ENCODE measurements at regions not wholly inside any gene's neighbourhood (a gene's known extent, or its start where the extent isn't known, plus 50 kb on each side); places are given as distances from the start of the nearest gene placed in this dataset.
"Not testable (repeated sequence)": the region's sequence is repeated elsewhere in the genome, so short reads cannot be mapped to it uniquely, and the experiment has no call there.

DNA sequence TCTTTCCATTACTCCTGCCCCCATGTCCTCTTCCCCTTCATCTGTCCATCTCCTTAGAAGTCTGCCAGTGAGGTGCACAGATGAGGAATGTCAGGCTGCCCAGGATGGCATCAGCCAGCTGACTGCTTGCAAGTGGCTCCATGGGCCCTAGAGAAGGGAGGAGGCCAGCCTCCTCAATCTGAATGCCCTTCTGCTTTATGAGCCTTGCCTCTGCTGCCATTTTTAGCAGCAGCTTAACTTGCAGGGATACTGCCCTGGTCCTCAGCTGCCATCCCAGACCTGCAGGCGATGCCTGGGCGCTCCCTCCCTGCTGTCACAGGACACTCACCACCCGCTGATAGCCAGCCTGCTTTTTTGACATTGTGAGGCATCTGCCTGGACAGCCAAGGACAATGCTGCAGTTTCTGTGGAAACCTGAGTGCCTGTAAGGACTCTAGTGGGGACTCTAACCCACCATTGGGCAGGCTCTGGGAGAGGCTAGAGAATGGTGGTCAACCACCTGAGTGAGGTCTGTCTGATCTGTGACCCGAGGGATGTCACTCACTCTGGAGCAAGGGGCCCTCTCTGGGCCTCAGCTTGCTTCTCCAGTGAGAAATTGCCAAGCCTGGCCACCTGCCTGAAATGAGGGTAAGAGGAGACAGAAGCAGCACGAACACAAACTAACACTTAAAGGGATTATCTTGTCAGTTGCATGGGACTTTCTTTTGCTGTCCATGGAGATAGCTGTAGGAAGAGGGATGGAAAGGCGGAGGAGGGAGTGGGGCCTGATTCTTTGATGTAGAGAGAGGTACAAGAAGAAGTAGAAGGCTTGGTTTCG is 185.0 kb downstream of the MIS18A start:
- no peak for DNase-seq (ENCODE audit: low read depth, low spot score)

DNA sequence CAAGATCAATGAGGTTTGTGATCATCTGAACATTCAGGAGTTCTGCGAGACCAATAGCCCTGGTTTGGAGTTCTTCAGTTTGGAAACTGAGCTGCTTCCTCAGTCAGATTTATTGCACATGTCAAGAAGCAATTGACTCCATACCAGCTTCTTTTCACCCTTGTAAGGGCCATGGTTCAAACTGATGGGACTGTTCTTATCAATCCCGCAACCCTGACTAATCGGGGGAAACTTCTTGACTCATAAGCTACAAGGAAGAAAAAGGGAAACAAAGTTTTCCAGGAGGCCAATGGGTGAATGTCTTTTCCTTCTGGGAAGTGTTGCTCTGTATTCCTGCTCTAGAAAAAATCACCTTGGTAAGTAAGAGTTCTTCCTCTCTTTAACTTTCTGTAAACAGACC is 187.9 kb downstream of the MIS18A start:
- DNase-seq (ENCODE audit: low read depth, low spot score) = no peak

GRCh38 chr21:32089766-32090165 is 189.1 kb downstream of the MIS18A start:
- no peak for DNase-seq (ENCODE audit: low read depth, low spot score)

- DNase-seq (ENCODE audit: low read depth, low spot score) = no peak
Observed at GRCh38 chr21:32088471-32088870, 190.4 kb downstream of the MIS18A start.

DNA sequence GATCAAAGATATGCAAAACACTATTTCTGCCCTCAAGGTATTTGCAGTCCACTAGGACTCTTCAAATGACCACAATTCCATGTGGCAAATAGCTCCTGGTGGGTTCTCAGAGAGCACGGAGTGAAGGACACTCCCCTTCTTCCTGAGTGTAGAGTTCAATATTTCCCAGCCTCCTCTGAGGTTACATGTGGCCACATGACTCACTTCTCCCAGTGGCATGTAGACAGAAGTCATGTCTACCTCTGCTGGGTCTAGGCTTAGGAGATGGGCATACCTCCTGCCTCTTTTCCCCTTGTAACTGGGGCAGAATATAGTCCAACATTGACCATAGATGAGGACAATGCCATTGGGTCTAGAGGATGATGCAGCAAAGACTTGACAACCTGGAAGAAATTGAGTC is 191.4 kb downstream of the MIS18A start:
- DNase-seq (ENCODE audit: low read depth, low spot score) = no peak

GRCh38 chr21:32083197-32083596 is 195.7 kb downstream of the MIS18A start:
- no peak for DNase-seq (ENCODE audit: low read depth, low spot score)

GRCh38 chr21:32082466-32082865 is 196.4 kb downstream of the MIS18A start:
- no peak for DNase-seq (ENCODE audit: low read depth, low spot score)

DNA sequence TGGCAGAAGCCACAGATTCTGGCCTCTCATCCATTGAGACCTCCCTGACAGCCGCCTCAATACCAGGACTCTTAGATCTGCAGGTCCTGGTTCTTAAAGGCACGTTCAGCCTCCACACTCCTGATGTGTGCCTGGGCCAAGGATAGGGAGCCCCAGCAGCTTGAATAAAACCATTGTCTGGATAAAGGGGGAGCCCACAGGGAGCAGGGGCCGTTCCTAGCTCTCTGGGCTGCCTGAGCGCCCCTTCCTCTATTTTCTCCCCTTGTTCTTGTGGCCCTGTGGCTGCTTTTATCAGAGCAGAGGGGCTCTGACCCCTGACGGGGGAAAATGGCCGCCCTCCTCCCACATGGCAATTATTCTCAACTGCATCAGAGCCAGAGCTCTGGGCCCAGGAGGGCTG is 200.8 kb downstream of the HUNK start:
- no peak for DNase-seq (ENCODE audit: low read depth, low spot score)

DNA sequence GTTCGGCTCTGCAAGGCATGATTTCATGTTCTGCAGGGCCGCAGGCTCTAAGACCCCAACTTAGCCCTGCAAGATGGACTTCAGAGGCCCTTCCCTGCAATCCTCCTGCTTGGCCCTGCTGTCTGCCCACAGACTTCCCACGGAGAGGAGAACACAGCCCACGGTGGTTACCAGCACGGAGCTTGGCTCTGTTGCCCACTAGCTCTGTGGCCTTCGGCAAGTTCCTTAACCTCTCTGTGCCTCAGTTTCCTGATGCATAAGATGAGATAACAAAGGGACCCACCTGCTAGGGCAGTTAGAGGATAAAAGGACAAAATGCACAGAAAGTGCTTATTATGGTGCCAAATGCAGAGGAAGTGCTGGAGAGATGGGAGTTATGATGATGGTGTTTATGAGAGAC is 200.4 kb downstream of the HUNK start:
- DNase-seq (ENCODE audit: low read depth, low spot score) = no peak

GRCh38 chr21:32071620-32072019 is 198.8 kb downstream of the HUNK start:
- not testable (repeated sequence) for DNase-seq (ENCODE audit: low read depth, low spot score)

DNA sequence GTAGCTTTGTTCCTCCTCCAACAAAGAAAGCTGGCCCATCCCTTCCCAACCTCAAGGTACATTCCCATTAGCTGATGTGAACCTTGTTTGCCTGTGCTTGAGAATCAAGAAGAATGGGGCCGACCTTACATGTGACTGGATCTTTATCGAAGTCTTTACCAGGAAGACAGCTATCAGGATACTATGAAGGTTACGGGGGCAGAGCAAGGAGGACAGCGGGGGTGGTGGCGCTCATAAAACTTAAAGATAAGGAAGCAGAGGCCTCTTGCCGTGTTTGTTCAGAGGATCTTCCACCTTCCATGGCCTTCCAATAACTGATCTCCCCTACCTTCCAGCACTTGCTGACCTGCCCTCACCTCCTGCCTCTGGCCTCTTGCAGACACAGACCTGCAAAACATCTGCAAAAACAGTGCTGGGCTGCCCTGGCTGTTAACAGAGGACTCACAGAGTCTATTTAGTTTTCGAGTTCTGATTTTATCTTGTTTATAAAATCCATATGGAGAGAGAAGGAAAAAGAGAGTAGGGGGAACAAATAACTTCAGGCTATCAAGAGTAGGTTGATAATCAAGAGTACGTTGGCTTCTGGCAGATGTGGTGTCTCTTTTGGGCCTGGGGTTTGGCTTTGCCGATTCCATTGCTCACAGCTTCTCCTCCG is 198.0 kb downstream of the HUNK start:
- DNase-seq (ENCODE audit: low read depth, low spot score) = no peak

- DNase-seq (ENCODE audit: low read depth, low spot score) = no peak
Observed at GRCh38 chr21:32070126-32070525, 197.3 kb downstream of the HUNK start.

DNA sequence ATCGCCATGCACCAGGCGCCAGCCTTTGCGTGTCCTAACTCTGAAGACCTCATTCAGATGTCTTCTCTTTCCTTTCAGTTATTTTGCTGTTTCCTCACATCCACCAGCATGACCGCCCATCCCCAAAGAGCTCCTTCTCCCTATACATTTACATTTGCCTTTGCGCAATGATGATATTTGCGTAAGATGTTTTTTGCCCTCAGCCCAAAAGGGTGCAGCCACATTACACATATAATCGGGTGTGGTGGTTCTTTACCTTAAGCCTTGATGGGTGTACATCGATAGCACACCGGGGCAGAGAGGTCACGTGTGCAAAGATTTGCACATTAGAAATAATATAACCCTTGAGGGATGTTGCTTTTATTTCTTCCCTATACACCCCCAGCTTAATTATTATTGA is 192.8 kb downstream of the HUNK start:
- DNase-seq (ENCODE audit: low read depth, low spot score) = no peak

GRCh38 chr21:32064281-32064910 is 191.6 kb downstream of the HUNK start:
- DNase-seq (ENCODE audit: low read depth, low spot score) = no peak

DNA sequence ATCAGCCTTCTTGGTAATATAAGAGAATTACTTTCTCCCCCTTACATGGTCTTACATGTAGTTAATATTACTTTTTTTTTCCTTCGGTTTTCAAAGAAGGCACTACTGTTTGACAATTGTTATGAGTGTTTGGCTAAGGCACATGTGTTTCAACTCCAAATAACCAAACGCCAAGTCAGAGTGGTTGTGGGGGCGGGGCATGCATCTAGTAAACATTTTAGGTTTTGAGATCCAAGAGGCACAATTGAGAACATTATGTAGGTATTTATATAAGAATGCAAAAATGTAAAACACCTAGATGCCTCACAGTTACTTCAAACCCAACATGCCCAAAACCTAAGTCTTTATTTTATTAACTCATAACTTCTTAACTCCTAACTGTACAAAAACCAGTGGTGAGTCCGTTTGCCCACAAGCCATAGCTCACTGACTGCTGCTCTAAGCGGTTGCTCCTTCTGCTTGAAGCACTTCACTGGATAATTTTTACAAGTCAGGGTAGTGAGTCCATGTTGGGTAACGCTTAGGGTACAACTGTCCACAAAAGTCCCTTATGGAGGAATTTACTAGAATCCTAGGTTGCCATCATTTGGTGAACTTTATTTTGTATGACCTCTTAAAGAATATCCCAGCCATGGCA is 189.9 kb downstream of the HUNK start:
- no peak for DNase-seq (ENCODE audit: low read depth, low spot score)

- no peak for DNase-seq (ENCODE audit: low read depth, low spot score)
Observed at GRCh38 chr21:32061729-32062128, 188.9 kb downstream of the HUNK start.

DNA sequence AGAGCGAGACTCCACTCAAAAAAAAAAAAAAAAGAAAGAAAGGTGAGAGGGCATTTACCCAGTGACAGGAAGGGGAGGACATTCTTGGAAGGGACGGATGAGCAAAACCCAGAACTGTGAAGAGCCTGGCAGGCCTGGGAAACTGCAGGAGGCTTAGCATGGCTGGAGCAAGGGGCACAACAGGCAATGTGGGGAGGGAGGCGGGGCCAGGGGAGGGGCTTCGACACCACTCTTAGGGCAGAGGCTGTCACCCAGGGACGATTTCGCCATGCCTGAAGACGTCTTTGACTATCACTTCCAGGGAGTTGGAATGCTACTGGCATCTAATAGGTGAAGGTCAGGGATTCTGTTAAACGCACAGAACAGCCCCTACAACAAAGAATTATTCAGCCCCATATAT is 184.0 kb downstream of the HUNK start:
- peak; percentile 33 for DNase-seq (ENCODE audit: low read depth, low spot score)

- DNase-seq (ENCODE audit: low read depth, low spot score) = no peak
Observed at GRCh38 chr21:32055305-32055704, 182.5 kb downstream of the HUNK start.
